WTC11 (cell line): ENCODE measurements at regions not wholly inside any gene's neighbourhood (a gene's known extent, or its start where the extent isn't known, plus 50 kb on each side); places are given as distances from the start of the nearest gene placed in this dataset.

ENCODE experiments used
- ATAC-seq: fragments of 200-7000 bp; cut with Tn5 transposase; 2 replicates; pipeline ENCODE4 v1.10.0; 2021; ENCODE audit warnings: mild to moderate bottlenecking, moderate library complexity
- CTCF ChIA-PET: fragments of 300-600 bp; sonication (Branson Sonifier 250); formaldehyde crosslinking; loops from one replicate; lab custom pipeline; 2021; ENCODE audit warnings: antibody characterized with exemption; lab: Charles Lee
- POLR2A ChIA-PET: fragments of 350-600 bp; sonication (Branson Sonifier 250); formaldehyde crosslinking; loops from one replicate; lab custom pipeline; 2021; ENCODE audit warnings: antibody characterized with exemption; lab: Charles Lee
- DNase-seq: peaks from one replicate; pipeline ENCODE4 v3.0.0; 2021; ENCODE audit warnings: low spot score
- H3K27ac Mint-ChIP-seq: 2 replicates; pipeline ENCODE4 v1.8.0; 2021; ENCODE audit warnings: mixed read lengths
- H3K27me3 Mint-ChIP-seq: 2 replicates; pipeline ENCODE4 v1.8.0; 2021; ENCODE audit warnings: low read depth, mild to moderate bottlenecking, moderate library complexity, mixed read lengths
- H3K36me3 Mint-ChIP-seq: 2 replicates; pipeline ENCODE4 v1.8.0; 2021; ENCODE audit warnings: mixed read lengths
- H3K4me1 Mint-ChIP-seq: 2 replicates; pipeline ENCODE4 v1.8.0; 2022; ENCODE audit warnings: mixed read lengths
- H3K4me3 Mint-ChIP-seq: 2 replicates; pipeline ENCODE4 v1.8.0; 2021; ENCODE audit warnings: mild to moderate bottlenecking, moderate library complexity, mixed read lengths
- H3K9me3 Mint-ChIP-seq: 2 replicates; pipeline ENCODE4 v1.8.0; 2021; ENCODE audit warnings: mixed read lengths
- ATF1 ChIP-seq: sonication (generic); formaldehyde crosslinking; IDR thresholded peaks from 2 replicates; pipeline ENCODE4 v1.8.1; 2023; ENCODE audit warnings: mild to moderate bottlenecking, moderate library complexity, missing genetic modification reagents
- ATF6 ChIP-seq: sonication (generic); formaldehyde crosslinking; IDR thresholded peaks from 2 replicates; pipeline ENCODE4 v1.8.1; 2023; ENCODE audit warnings: mild to moderate bottlenecking, missing genetic modification reagents
- CTCF ChIP-seq: fragments of 200-600 bp; IDR thresholded peaks from 2 replicates; pipeline ENCODE4 v1.8.0; 2022; ENCODE audit warnings: antibody characterized with exemption
- ESRRA ChIP-seq: sonication (generic); formaldehyde crosslinking; IDR thresholded peaks from 2 replicates; pipeline ENCODE4 v1.8.1; 2022; ENCODE audit warnings: mild to moderate bottlenecking, missing genetic modification reagents, borderline replicate concordance
- HMGXB4 ChIP-seq: sonication (generic); formaldehyde crosslinking; IDR thresholded peaks from 2 replicates; pipeline ENCODE4 v1.8.1; 2023; ENCODE audit warnings: mild to moderate bottlenecking, moderate library complexity, missing genetic modification reagents
- NFYB ChIP-seq: sonication (generic); formaldehyde crosslinking; conservative IDR thresholded peaks from 2 replicates; pipeline ENCODE4 v1.8.0; 2022; ENCODE audit warnings: low read depth, missing genetic modification reagents
- NR1H2 ChIP-seq: sonication (generic); formaldehyde crosslinking; IDR thresholded peaks from 2 replicates; pipeline ENCODE4 v1.9.0; 2021; ENCODE audit warnings: mild to moderate bottlenecking, moderate library complexity, missing genetic modification reagents
- NR3C1 ChIP-seq: sonication (generic); formaldehyde crosslinking; conservative IDR thresholded peaks from 2 replicates; pipeline ENCODE4 v1.8.1; 2023; ENCODE audit warnings: low read depth, mild to moderate bottlenecking, missing genetic modification reagents
- OVOL2 ChIP-seq: fragments of 250-450 bp; sonication (Bioruptor Pico); IDR thresholded peaks from 2 replicates; pipeline ENCODE4 v1.9.0; 2021; ENCODE audit warnings: mild to moderate bottlenecking, borderline replicate concordance
- PREB ChIP-seq: sonication (generic); formaldehyde crosslinking; IDR thresholded peaks from 2 replicates; pipeline ENCODE4 v1.8.1; 2022; ENCODE audit warnings: mild to moderate bottlenecking, missing genetic modification reagents, moderate library complexity, borderline replicate concordance
- TEAD1 ChIP-seq: sonication (generic); formaldehyde crosslinking; IDR thresholded peaks from 2 replicates; pipeline ENCODE4 v1.8.0; 2022; ENCODE audit warnings: mild to moderate bottlenecking, missing genetic modification reagents
- TEAD4 ChIP-seq: sonication (generic); formaldehyde crosslinking; IDR thresholded peaks from 2 replicates; pipeline ENCODE4 v1.8.0; 2022; ENCODE audit warnings: mild to moderate bottlenecking, missing genetic modification reagents
- ZNF138 ChIP-seq: sonication (generic); formaldehyde crosslinking; conservative IDR thresholded peaks from 2 replicates; pipeline ENCODE4 v1.8.1; 2022; ENCODE audit warnings: mild to moderate bottlenecking, moderate library complexity, missing genetic modification reagents
- ZNF423 ChIP-seq: fragments of 250-450 bp; sonication (Bioruptor Pico); IDR thresholded peaks from 2 replicates; pipeline ENCODE4 v2.1.2; 2022; ENCODE audit warnings: mild to moderate bottlenecking, moderate library complexity

- ChIA-PET CTCF (interaction anchor here (0.6 to 2.6 kb wide), 14 partner anchors 9 to 1114 kb away, joined by 3 to 26 read pairs (median 4); partner anchors contain the start of gene SHISA9), POLR2A (no interaction called here)
- Mint-ChIP-seq H3K27me3 (no peaks in the 10 kb centered on the region), H3K4me1 (peaks cover 31% of the 10 kb centered on the region), H3K4me3 (no peak overlapping the region), H3K27ac (no peak overlapping the region), H3K36me3 (peaks cover 4% of the 10 kb centered on the region), H3K9me3 (peaks cover 5% of the 10 kb centered on the region)
- ATAC-seq = no peak
- TF ChIP-seq NR1H2 (CRISPR knock-in tag) (no peak), TEAD4 (CRISPR knock-in tag) (no peak), NR3C1 (CRISPR knock-in tag) (no peak), OVOL2 (CRISPR knock-in tag) (no peak), ZNF423 (CRISPR knock-in tag) (no peak), TEAD1 (CRISPR knock-in tag) (no peak), ATF1 (CRISPR knock-in tag) (no peak), CTCF (no peak), PREB (no peak)
- no peak for DNase-seq
These were observed 466.6 kb upstream of the ERCC4 start for GRCh38 chr16:13453325-13453724.

- CTCF ChIA-PET = interaction anchor here (0.6 to 2.6 kb wide), 11 partner anchors 9 to 555 kb away, joined by 3 to 26 read pairs (median 4); partner anchors contain the start of gene SHISA9
- peak; percentile 56 for ATAC-seq
- peak; percentile 52 for DNase-seq
These were observed 465.9 kb upstream of the ERCC4 start for GRCh38 chr16:13453938-13454553.

More at GRCh38 chr16:13453938-13454553, 465.9 kb upstream of the ERCC4 start:
- H3K9me3 Mint-ChIP-seq = peaks cover 5% of the 10 kb centered on the region
- POLR2A ChIA-PET = no interaction called here
- H3K36me3 Mint-ChIP-seq = peaks cover 4% of the 10 kb centered on the region
- no peak for TF ChIP-seq NFYB (CRISPR knock-in tag)
- TF ChIP-seq ZNF138 = no peak
- TF ChIP-seq ESRRA (CRISPR knock-in tag) = no peak
- TF ChIP-seq ATF6 (CRISPR knock-in tag) = no peak
- TF ChIP-seq HMGXB4 = no peak
- TF ChIP-seq CTCF = peak; percentile 58
- peaks cover 31% of the 10 kb centered on the region for H3K4me1 Mint-ChIP-seq
- H3K27me3 Mint-ChIP-seq = no peaks in the 10 kb centered on the region
- no peak overlapping the region for H3K4me3 Mint-ChIP-seq
- no peak overlapping the region for H3K27ac Mint-ChIP-seq
